ENCODE measurements at regions not wholly inside any gene's neighbourhood (a gene's known extent, or its start where the extent isn't known, plus 50 kb on each side); places are given as distances from the start of the nearest gene placed in this dataset.

- no peak overlapping the region for H3K4me3 ChIP-seq
- no peak overlapping the region for H3K9ac ChIP-seq (ENCODE audit: insufficient read length)
- DNase-seq (ENCODE audit: low read depth, low spot score), result no peak
- H3K27ac ChIP-seq, result no peak overlapping the region
- no peaks in the 10 kb centered on the region for H3K36me3 ChIP-seq (ENCODE audit: insufficient read depth, low read length)
- no peaks in the 10 kb centered on the region for H3K9me3 ChIP-seq (ENCODE audit: low read depth, low read length)
- TF ChIP-seq POLR2AphosphoS5 (IDR thresholded peaks at IDR 0.05; ENCODE audit: borderline replicate concordance, low read depth, low read length), result no peak
These were observed 220.1 kb downstream of the IKZF2 start for GRCh38 chr2:212931271-212931670.

GRCh38 chr2:212930556-212931260 is 220.7 kb downstream of the IKZF2 start:
- no peak overlapping the region for H3K9ac ChIP-seq (ENCODE audit: insufficient read length)
- TF ChIP-seq FOXP2 (optimal IDR thresholded peaks at IDR 0.05; ENCODE audit: control extremely low read depth, extremely low read length, insufficient read depth), result no peak
- TF ChIP-seq EZH2 (IDR thresholded peaks at IDR 0.05), result no peak
- no peak for TF ChIP-seq POLR2AphosphoS5 (IDR thresholded peaks at IDR 0.05; ENCODE audit: borderline replicate concordance, low read depth, low read length)
- no peaks in the 10 kb centered on the region for H3K36me3 ChIP-seq (ENCODE audit: insufficient read depth, low read length)
- no peak overlapping the region for H3K4me3 ChIP-seq
- no peak overlapping the region for H3K27ac ChIP-seq
- no peak for DNase-seq (ENCODE audit: low read depth, low spot score)
- H3K9me3 ChIP-seq (ENCODE audit: low read depth, low read length), result no peaks in the 10 kb centered on the region

- DNase-seq (ENCODE audit: low read depth, low spot score), result no peak
- Histone ChIP-seq H3K4me3 (no peak overlapping the region), H3K9ac (ENCODE audit: insufficient read length) (no peak overlapping the region), H3K27ac (no peak overlapping the region), H3K36me3 (ENCODE audit: insufficient read depth, low read length) (no peaks in the 10 kb centered on the region), H3K9me3 (ENCODE audit: low read depth, low read length) (no peaks in the 10 kb centered on the region; the same call in 1 of the 2 replicates)
- TF ChIP-seq FOXP2 (optimal IDR thresholded peaks at IDR 0.05; ENCODE audit: control extremely low read depth, extremely low read length, insufficient read depth) (no peak), POLR2AphosphoS5 (IDR thresholded peaks at IDR 0.05; ENCODE audit: borderline replicate concordance, low read depth, low read length) (no peak), EZH2 (IDR thresholded peaks at IDR 0.05) (no peak)
These were observed 221.4 kb downstream of the IKZF2 start for GRCh38 chr2:212929971-212930370.

- TF ChIP-seq FOXP2 (optimal IDR thresholded peaks at IDR 0.05; ENCODE audit: control extremely low read depth, extremely low read length, insufficient read depth) (no peak), EZH2 (IDR thresholded peaks at IDR 0.05) (no peak), POLR2AphosphoS5 (IDR thresholded peaks at IDR 0.05; ENCODE audit: borderline replicate concordance, low read depth, low read length) (no peak)
- Histone ChIP-seq H3K9ac (ENCODE audit: insufficient read length) (no peak overlapping the region), H3K36me3 (ENCODE audit: insufficient read depth, low read length) (no peaks in the 10 kb centered on the region), H3K9me3 (ENCODE audit: low read depth, low read length) (no peaks in the 10 kb centered on the region; the same call in 1 of the 2 replicates), H3K4me3 (no peak overlapping the region), H3K27ac (no peak overlapping the region)
- no peak for DNase-seq (ENCODE audit: low read depth, low spot score)
These were observed 222.3 kb downstream of the IKZF2 start for GRCh38 chr2:212929116-212929515.

GRCh38 chr2:212928681-212929080 is 222.7 kb downstream of the IKZF2 start:
- TF ChIP-seq POLR2AphosphoS5 (IDR thresholded peaks at IDR 0.05; ENCODE audit: borderline replicate concordance, low read depth, low read length) (no peak), EZH2 (IDR thresholded peaks at IDR 0.05) (no peak)
- H3K9ac ChIP-seq (ENCODE audit: insufficient read length), result no peak overlapping the region
- no peaks in the 10 kb centered on the region; the same call in 1 of the 2 replicates for H3K9me3 ChIP-seq (ENCODE audit: low read depth, low read length)
- no peak overlapping the region for H3K27ac ChIP-seq
- no peak overlapping the region for H3K4me3 ChIP-seq
- H3K36me3 ChIP-seq (ENCODE audit: insufficient read depth, low read length), result no peaks in the 10 kb centered on the region
- no peak for DNase-seq (ENCODE audit: low read depth, low spot score)

- Histone ChIP-seq H3K27ac (no peak overlapping the region), H3K9me3 (ENCODE audit: low read depth, low read length) (no peaks in the 10 kb centered on the region; the same call in 1 of the 2 replicates), H3K9ac (ENCODE audit: insufficient read length) (no peak overlapping the region), H3K36me3 (ENCODE audit: insufficient read depth, low read length) (no peaks in the 10 kb centered on the region), H3K4me3 (no peak overlapping the region)
- no peak for DNase-seq (ENCODE audit: low read depth, low spot score)
- no peak for TF ChIP-seq EZH2 (IDR thresholded peaks at IDR 0.05)
These were observed 224.5 kb downstream of the IKZF2 start for GRCh38 chr2:212926940-212927339.

- no peaks in the 10 kb centered on the region; the same call in 1 of the 2 replicates for H3K9me3 ChIP-seq (ENCODE audit: low read depth, low read length)
- H3K4me3 ChIP-seq, result no peak overlapping the region
- H3K9ac ChIP-seq (ENCODE audit: insufficient read length), result no peak overlapping the region
- TF ChIP-seq FOXP2 (optimal IDR thresholded peaks at IDR 0.05; ENCODE audit: control extremely low read depth, extremely low read length, insufficient read depth) (no peak), POLR2AphosphoS5 (IDR thresholded peaks at IDR 0.05; ENCODE audit: borderline replicate concordance, low read depth, low read length) (no peak), EZH2 (IDR thresholded peaks at IDR 0.05) (no peak)
- no peak overlapping the region for H3K27ac ChIP-seq
- no peak for DNase-seq (ENCODE audit: low read depth, low spot score)
- H3K36me3 ChIP-seq (ENCODE audit: insufficient read depth, low read length), result no peaks in the 10 kb centered on the region
These were observed 228.0 kb downstream of the IKZF2 start for GRCh38 chr2:212923393-212923792.

GRCh38 chr2:212922701-212923100 is 228.7 kb downstream of the IKZF2 start:
- H3K9me3 ChIP-seq (ENCODE audit: low read depth, low read length), result no peaks in the 10 kb centered on the region; the same call in 1 of the 2 replicates
- no peaks in the 10 kb centered on the region for H3K36me3 ChIP-seq (ENCODE audit: insufficient read depth, low read length)
- no peak overlapping the region for H3K27ac ChIP-seq
- H3K4me3 ChIP-seq, result no peak overlapping the region
- no peak for TF ChIP-seq POLR2AphosphoS5 (IDR thresholded peaks at IDR 0.05; ENCODE audit: borderline replicate concordance, low read depth, low read length)
- no peak for TF ChIP-seq FOXP2 (optimal IDR thresholded peaks at IDR 0.05; ENCODE audit: control extremely low read depth, extremely low read length, insufficient read depth)
- TF ChIP-seq EZH2 (IDR thresholded peaks at IDR 0.05), result no peak
- DNase-seq (ENCODE audit: low read depth, low spot score), result no peak
- H3K9ac ChIP-seq (ENCODE audit: insufficient read length), result no peak overlapping the region

- DNase-seq (ENCODE audit: low read depth, low spot score), result no peak
- Histone ChIP-seq H3K9ac (ENCODE audit: insufficient read length) (no peak overlapping the region), H3K27ac (no peak overlapping the region), H3K4me3 (no peak overlapping the region), H3K36me3 (ENCODE audit: insufficient read depth, low read length) (no peaks in the 10 kb centered on the region), H3K9me3 (ENCODE audit: low read depth, low read length) (no peaks in the 10 kb centered on the region; the same call in 1 of the 2 replicates)
- TF ChIP-seq EZH2 (IDR thresholded peaks at IDR 0.05), result no peak
- TF ChIP-seq FOXP2 (optimal IDR thresholded peaks at IDR 0.05; ENCODE audit: control extremely low read depth, extremely low read length, insufficient read depth), result no peak
These were observed 229.7 kb downstream of the IKZF2 start for GRCh38 chr2:212921711-212922110.

All from SK-N-MC (cell line).